ENCODE measurements at regions not wholly inside any gene's neighbourhood (a gene's known extent, or its start where the extent isn't known, plus 50 kb on each side); places are given as distances from the start of the nearest gene placed in this dataset.

- DNase-seq (ENCODE audit: low spot score in 2 of 2) = no peak
- Mint-ChIP-seq H3K36me3 (ENCODE audit: insufficient read depth) (no peaks in the 10 kb centered on the region), H3K4me3 (no peak overlapping the region), H3K9me3 (no peaks in the 10 kb centered on the region), H3K27ac (ENCODE audit: low read depth) (no peak overlapping the region), H3K27me3 (peaks cover 30% of the 10 kb centered on the region), H3K4me1 (peaks cover 5% of the 10 kb centered on the region)
- ATAC-seq (replicated peaks; ENCODE audit: extremely low read depth, poor library complexity, severe bottlenecking) = no peak
Measured at GRCh38 chr5:108638021-108638420, 109.7 kb upstream of the FER start.

GRCh38 chr5:108637134-108637533, 110.6 kb upstream of the FER start:
- Mint-ChIP-seq H3K4me3 (no peak overlapping the region), H3K9me3 (no peaks in the 10 kb centered on the region), H3K36me3 (ENCODE audit: insufficient read depth) (no peaks in the 10 kb centered on the region), H3K27ac (ENCODE audit: low read depth) (no peak overlapping the region), H3K27me3 (peaks cover 30% of the 10 kb centered on the region), H3K4me1 (peaks cover 2% of the 10 kb centered on the region)
- ATAC-seq (replicated peaks; ENCODE audit: extremely low read depth, poor library complexity, severe bottlenecking) = no peak
- no peak for DNase-seq (ENCODE audit: low spot score in 2 of 2)

GRCh38 chr5:108636135-108636853, 111.4 kb upstream of the FER start:
- Mint-ChIP-seq H3K27me3 (peaks cover 30% of the 10 kb centered on the region), H3K4me1 (no peaks in the 10 kb centered on the region), H3K36me3 (ENCODE audit: insufficient read depth) (no peaks in the 10 kb centered on the region), H3K4me3 (no peak overlapping the region), H3K9me3 (no peaks in the 10 kb centered on the region), H3K27ac (ENCODE audit: low read depth) (no peak overlapping the region)
- no peak for DNase-seq (ENCODE audit: low spot score in 2 of 2)
- ATAC-seq (replicated peaks; ENCODE audit: extremely low read depth, poor library complexity, severe bottlenecking) = no peak

GRCh38 chr5:108634617-108635288, 112.9 kb upstream of the FER start:
- Mint-ChIP-seq H3K9me3 (no peaks in the 10 kb centered on the region), H3K36me3 (ENCODE audit: insufficient read depth) (no peaks in the 10 kb centered on the region), H3K27ac (ENCODE audit: low read depth) (no peak overlapping the region), H3K27me3 (peaks cover 30% of the 10 kb centered on the region), H3K4me3 (no peak overlapping the region), H3K4me1 (no peaks in the 10 kb centered on the region)
- ATAC-seq (replicated peaks; ENCODE audit: extremely low read depth, poor library complexity, severe bottlenecking) = no peak
- DNase-seq (ENCODE audit: low spot score in 2 of 2) = no peak

- no peak for DNase-seq (ENCODE audit: low spot score in 2 of 2)
- Mint-ChIP-seq H3K4me1 (no peaks in the 10 kb centered on the region), H3K4me3 (no peak overlapping the region)
Measured at GRCh38 chr5:108634010-108634616, 113.6 kb upstream of the FER start.

GRCh38 chr5:108629779-108630528, 117.7 kb upstream of the FER start:
- DNase-seq (ENCODE audit: low spot score in 2 of 2) (no peak), ATAC-seq (replicated peaks; ENCODE audit: extremely low read depth, poor library complexity, severe bottlenecking) (no peak)
- Mint-ChIP-seq H3K27ac (ENCODE audit: low read depth) (no peak overlapping the region), H3K4me3 (no peak overlapping the region), H3K27me3 (no peaks in the 10 kb centered on the region), H3K36me3 (ENCODE audit: insufficient read depth) (no peaks in the 10 kb centered on the region), H3K4me1 (no peaks in the 10 kb centered on the region), H3K9me3 (no peaks in the 10 kb centered on the region)

More at GRCh38 chr5:108634010-108634616, 113.6 kb upstream of the FER start:
- Mint-ChIP-seq H3K27ac (ENCODE audit: low read depth) (no peak overlapping the region), H3K36me3 (ENCODE audit: insufficient read depth) (no peaks in the 10 kb centered on the region), H3K27me3 (peaks cover 30% of the 10 kb centered on the region), H3K9me3 (no peaks in the 10 kb centered on the region)
- no peak for ATAC-seq (replicated peaks; ENCODE audit: extremely low read depth, poor library complexity, severe bottlenecking)

GRCh38 chr5:108625654-108626053, 122.0 kb upstream of the FER start:
- ATAC-seq (replicated peaks; ENCODE audit: extremely low read depth, poor library complexity, severe bottlenecking) = no peak
- H3K4me1 Mint-ChIP-seq = no peaks in the 10 kb centered on the region
- no peaks in the 10 kb centered on the region for H3K27me3 Mint-ChIP-seq
- H3K36me3 Mint-ChIP-seq (ENCODE audit: insufficient read depth) = peaks cover 1% of the 10 kb centered on the region
- H3K4me3 Mint-ChIP-seq = no peak overlapping the region
- no peak for DNase-seq (ENCODE audit: low spot score in 2 of 2)
- H3K9me3 Mint-ChIP-seq = no peaks in the 10 kb centered on the region
- no peak overlapping the region for H3K27ac Mint-ChIP-seq (ENCODE audit: low read depth)

GRCh38 chr5:108623826-108624225, 123.9 kb upstream of the FER start:
- no peak overlapping the region for H3K27ac Mint-ChIP-seq (ENCODE audit: low read depth)
- DNase-seq (ENCODE audit: low spot score in 2 of 2) (no peak), ATAC-seq (replicated peaks; ENCODE audit: extremely low read depth, poor library complexity, severe bottlenecking) (no peak)
- no peaks in the 10 kb centered on the region for H3K4me1 Mint-ChIP-seq
- peaks cover 5% of the 10 kb centered on the region for H3K27me3 Mint-ChIP-seq
- peaks cover 1% of the 10 kb centered on the region for H3K36me3 Mint-ChIP-seq (ENCODE audit: insufficient read depth)
- H3K4me3 Mint-ChIP-seq = no peak overlapping the region
- no peaks in the 10 kb centered on the region for H3K9me3 Mint-ChIP-seq

GRCh38 chr5:108620516-108620915, 127.2 kb upstream of the FER start:
- H3K4me3 Mint-ChIP-seq = no peak overlapping the region
- no peaks in the 10 kb centered on the region for H3K9me3 Mint-ChIP-seq
- H3K4me1 Mint-ChIP-seq = no peaks in the 10 kb centered on the region
- H3K36me3 Mint-ChIP-seq (ENCODE audit: insufficient read depth) = peaks cover 1% of the 10 kb centered on the region
- H3K27me3 Mint-ChIP-seq = peaks cover 32% of the 10 kb centered on the region
- ATAC-seq (replicated peaks; ENCODE audit: extremely low read depth, poor library complexity, severe bottlenecking) (no peak), DNase-seq (ENCODE audit: low spot score in 2 of 2) (no peak)
- no peak overlapping the region for H3K27ac Mint-ChIP-seq (ENCODE audit: low read depth)

- H3K27ac Mint-ChIP-seq (ENCODE audit: low read depth) = no peak overlapping the region
- peaks cover 1% of the 10 kb centered on the region for H3K36me3 Mint-ChIP-seq (ENCODE audit: insufficient read depth)
- peaks cover 37% of the 10 kb centered on the region for H3K27me3 Mint-ChIP-seq
- no peaks in the 10 kb centered on the region for H3K4me1 Mint-ChIP-seq
- ATAC-seq (replicated peaks; ENCODE audit: extremely low read depth, poor library complexity, severe bottlenecking) (no peak), DNase-seq (ENCODE audit: low spot score in 2 of 2) (no peak)
- H3K9me3 Mint-ChIP-seq = no peaks in the 10 kb centered on the region
- H3K4me3 Mint-ChIP-seq = no peak overlapping the region
Measured at GRCh38 chr5:108619815-108620214, 127.9 kb upstream of the FER start.

- DNase-seq (ENCODE audit: low spot score in 2 of 2) = no peak
- no peak overlapping the region for H3K27ac Mint-ChIP-seq (ENCODE audit: low read depth)
- ATAC-seq (replicated peaks; ENCODE audit: extremely low read depth, poor library complexity, severe bottlenecking) = no peak
- no peak overlapping the region for H3K4me3 Mint-ChIP-seq
- H3K9me3 Mint-ChIP-seq = no peaks in the 10 kb centered on the region
- peaks cover 49% of the 10 kb centered on the region for H3K27me3 Mint-ChIP-seq
- H3K36me3 Mint-ChIP-seq (ENCODE audit: insufficient read depth) = peaks cover 1% of the 10 kb centered on the region
- no peaks in the 10 kb centered on the region for H3K4me1 Mint-ChIP-seq
Measured at GRCh38 chr5:108617467-108618435, 129.9 kb upstream of the FER start.

GRCh38 chr5:108615216-108615615, 132.5 kb upstream of the FER start:
- DNase-seq (ENCODE audit: low spot score in 2 of 2) (no peak), ATAC-seq (replicated peaks; ENCODE audit: extremely low read depth, poor library complexity, severe bottlenecking) (no peak)
- H3K36me3 Mint-ChIP-seq (ENCODE audit: insufficient read depth) = no peaks in the 10 kb centered on the region
- no peaks in the 10 kb centered on the region for H3K9me3 Mint-ChIP-seq
- peaks cover 49% of the 10 kb centered on the region for H3K27me3 Mint-ChIP-seq
- no peak overlapping the region for H3K27ac Mint-ChIP-seq (ENCODE audit: low read depth)
- H3K4me1 Mint-ChIP-seq = no peaks in the 10 kb centered on the region
- H3K4me3 Mint-ChIP-seq = no peak overlapping the region
